Glutamatergic neuron (in vitro differentiated cells): ENCODE measurements at regions not wholly inside any gene's neighbourhood (a gene's known extent, or its start where the extent isn't known, plus 50 kb on each side); places are given as distances from the start of the nearest gene placed in this dataset.

Experiments
- DNase-seq: peaks from one replicate; pipeline ENCODE4 v3.0.0; 2022
- H3K27ac Mint-ChIP-seq: one replicate; pipeline ENCODE4 v1.8.0; 2020; ENCODE audit warnings: mild to moderate bottlenecking, mixed read lengths, inconsistent platforms; ENCODE audit not compliant: unreplicated experiment
- H3K27me3 Mint-ChIP-seq: one replicate; pipeline ENCODE4 v1.8.0; 2020; ENCODE audit warnings: mild to moderate bottlenecking, moderate library complexity, mixed read lengths, inconsistent platforms; ENCODE audit not compliant: unreplicated experiment
- H3K36me3 Mint-ChIP-seq: one replicate; pipeline ENCODE4 v1.8.0; 2020; ENCODE audit warnings: mild to moderate bottlenecking, mixed read lengths, inconsistent platforms; ENCODE audit not compliant: unreplicated experiment
- H3K4me1 Mint-ChIP-seq: one replicate; pipeline ENCODE4 v1.8.0; 2020; ENCODE audit warnings: mild to moderate bottlenecking, low read depth, mixed read lengths, inconsistent platforms; ENCODE audit not compliant: unreplicated experiment
- H3K4me3 Mint-ChIP-seq: one replicate; pipeline ENCODE4 v1.8.0; 2020; ENCODE audit warnings: mild to moderate bottlenecking, mixed read lengths, inconsistent platforms; ENCODE audit not compliant: unreplicated experiment
- H3K9me3 Mint-ChIP-seq: one replicate; pipeline ENCODE4 v1.8.0; 2020; ENCODE audit warnings: mild to moderate bottlenecking, moderate library complexity, mixed read lengths, inconsistent platforms; ENCODE audit not compliant: unreplicated experiment
- CTCF ChIP-seq: fragments of 200-600 bp; sonication (generic); IDR thresholded peaks from one replicate; pipeline ENCODE4 v1.5.0; 2021; ENCODE audit not compliant: partially characterized antibody, unreplicated experiment

GRCh38 chr10:118513174-118513573 lies 82.3 kb downstream of the PRLHR start:
- peaks cover 2% of the 10 kb centered on the region for H3K9me3 Mint-ChIP-seq
- H3K27me3 Mint-ChIP-seq, result no peaks in the 10 kb centered on the region
- H3K36me3 Mint-ChIP-seq, result peaks cover 6% of the 10 kb centered on the region
- H3K4me3 Mint-ChIP-seq, result no peak overlapping the region
- no peak for TF ChIP-seq CTCF
- H3K27ac Mint-ChIP-seq, result no peak overlapping the region
- no peaks in the 10 kb centered on the region for H3K4me1 Mint-ChIP-seq
- no peak for DNase-seq

GRCh38 chr10:118511711-118512110 lies 83.7 kb downstream of the PRLHR start:
- H3K4me1 Mint-ChIP-seq, result peaks cover 2% of the 10 kb centered on the region
- H3K4me3 Mint-ChIP-seq, result no peak overlapping the region
- H3K27ac Mint-ChIP-seq, result no peak overlapping the region
- no peaks in the 10 kb centered on the region for H3K9me3 Mint-ChIP-seq
- peaks cover 4% of the 10 kb centered on the region for H3K36me3 Mint-ChIP-seq
- no peak for TF ChIP-seq CTCF
- no peak for DNase-seq
- H3K27me3 Mint-ChIP-seq, result no peaks in the 10 kb centered on the region

- no peak for DNase-seq
- Mint-ChIP-seq H3K36me3 (no peaks in the 10 kb centered on the region), H3K4me1 (peaks cover 2% of the 10 kb centered on the region), H3K27ac (no peak overlapping the region), H3K9me3 (no peaks in the 10 kb centered on the region), H3K4me3 (no peak overlapping the region), H3K27me3 (peaks cover 2% of the 10 kb centered on the region)
- no peak for TF ChIP-seq CTCF
These were observed 86.6 kb downstream of the PRLHR start for GRCh38 chr10:118508863-118509262.

- no peak for TF ChIP-seq CTCF
- Mint-ChIP-seq H3K9me3 (no peaks in the 10 kb centered on the region), H3K27ac (no peak overlapping the region), H3K27me3 (peaks cover 2% of the 10 kb centered on the region), H3K36me3 (no peaks in the 10 kb centered on the region), H3K4me1 (peaks cover 2% of the 10 kb centered on the region), H3K4me3 (no peak overlapping the region)
- DNase-seq, result no peak
These were observed 87.1 kb downstream of the PRLHR start for GRCh38 chr10:118508355-118508754.

- no peak overlapping the region for H3K27ac Mint-ChIP-seq
- H3K36me3 Mint-ChIP-seq, result no peaks in the 10 kb centered on the region
- H3K4me1 Mint-ChIP-seq, result peaks cover 2% of the 10 kb centered on the region
- no peaks in the 10 kb centered on the region for H3K9me3 Mint-ChIP-seq
- no peak for DNase-seq
- H3K4me3 Mint-ChIP-seq, result no peak overlapping the region
- peaks cover 2% of the 10 kb centered on the region for H3K27me3 Mint-ChIP-seq
- TF ChIP-seq CTCF, result no peak
These were observed 88.5 kb downstream of the PRLHR start for GRCh38 chr10:118506671-118507590.
